Lower leg skin (tissue), 3 donors: ENCODE measurements at regions not wholly inside any gene's neighbourhood (a gene's known extent, or its start where the extent isn't known, plus 50 kb on each side); places are given as distances from the start of the nearest gene placed in this dataset.

Source experiments
- POLR2A ChIP-seq, 2 donors: fragments of 450-650 bp; IDR thresholded peaks; one replicate each; pipeline ENCODE4 v1.6.1; 2016 to 2017; ENCODE audit warnings: antibody characterized with exemption in 2 of 2, mild to moderate bottlenecking in 1 of 2, moderate library complexity in 1 of 2
- TF ChIP-seq, protein P1 (sequence below), 3 donors: fragments of 450-650 bp; IDR thresholded peaks; one replicate each; pipeline ENCODE4 v1.5.1; 2016; ENCODE audit warnings: antibody characterized with exemption in 3 of 3, mild to moderate bottlenecking in 3 of 3, moderate library complexity in 2 of 3

DNA sequence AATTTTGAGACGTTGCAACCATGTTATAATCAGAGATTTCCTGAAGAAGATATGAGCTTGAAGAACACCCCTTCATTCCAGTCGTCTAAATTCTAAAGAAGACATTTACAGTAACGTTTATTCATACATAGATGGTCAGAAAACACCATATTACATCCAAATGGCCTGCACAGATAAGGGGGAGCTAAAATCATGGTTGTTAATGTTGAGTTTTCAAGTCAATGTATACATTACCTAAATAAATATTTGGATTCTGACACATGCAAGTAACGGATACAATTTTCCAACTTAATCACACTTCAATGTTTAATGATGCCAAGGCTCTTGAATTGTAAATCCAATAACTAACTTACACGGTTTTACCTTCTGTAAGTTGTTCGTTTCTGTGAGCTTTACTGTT is 318.4 kb downstream of the SLC6A15 start:
- TF ChIP-seq, protein P1, sequence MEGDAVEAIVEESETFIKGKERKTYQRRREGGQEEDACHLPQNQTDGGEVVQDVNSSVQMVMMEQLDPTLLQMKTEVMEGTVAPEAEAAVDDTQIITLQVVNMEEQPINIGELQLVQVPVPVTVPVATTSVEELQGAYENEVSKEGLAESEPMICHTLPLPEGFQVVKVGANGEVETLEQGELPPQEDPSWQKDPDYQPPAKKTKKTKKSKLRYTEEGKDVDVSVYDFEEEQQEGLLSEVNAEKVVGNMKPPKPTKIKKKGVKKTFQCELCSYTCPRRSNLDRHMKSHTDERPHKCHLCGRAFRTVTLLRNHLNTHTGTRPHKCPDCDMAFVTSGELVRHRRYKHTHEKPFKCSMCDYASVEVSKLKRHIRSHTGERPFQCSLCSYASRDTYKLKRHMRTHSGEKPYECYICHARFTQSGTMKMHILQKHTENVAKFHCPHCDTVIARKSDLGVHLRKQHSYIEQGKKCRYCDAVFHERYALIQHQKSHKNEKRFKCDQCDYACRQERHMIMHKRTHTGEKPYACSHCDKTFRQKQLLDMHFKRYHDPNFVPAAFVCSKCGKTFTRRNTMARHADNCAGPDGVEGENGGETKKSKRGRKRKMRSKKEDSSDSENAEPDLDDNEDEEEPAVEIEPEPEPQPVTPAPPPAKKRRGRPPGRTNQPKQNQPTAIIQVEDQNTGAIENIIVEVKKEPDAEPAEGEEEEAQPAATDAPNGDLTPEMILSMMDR (IDR thresholded peaks at IDR 0.05) = no peak
- TF ChIP-seq POLR2A (IDR thresholded peaks at IDR 0.05) = no peak
